H1 (cell line): ENCODE measurements at regions not wholly inside any gene's neighbourhood (a gene's known extent, or its start where the extent isn't known, plus 50 kb on each side); places are given as distances from the start of the nearest gene placed in this dataset.

Source experiments
- CTCF ChIA-PET: fragments of 300-600 bp; sonication (Branson Sonifier 250); formaldehyde crosslinking; loops from one replicate; lab custom pipeline; 2021; ENCODE audit not compliant: partially characterized antibody; lab: Charles Lee
- POLR2A ChIA-PET: fragments of 300-600 bp; sonication (Branson Sonifier 250); formaldehyde crosslinking; loops from one replicate; lab custom pipeline; 2021; ENCODE audit warnings: inconsistent platforms; ENCODE audit not compliant: partially characterized antibody; lab: Charles Lee
- DNase-seq, 2 experiments: peaks; one replicate each; pipeline versions ENCODE4 v3.0.0 to v3.0.0-alpha.2; 2010 to 2022; ENCODE audit warnings: low spot score in 2 of 2, low read depth in 1 of 2, mixed read lengths in 1 of 2
- FAIRE-seq: peaks from 2 replicates; lab custom pipeline; 2011; peaks lifted over from hg19 to GRCh38; lab: Jason Lieb, UNC
- H2AFZ ChIP-seq: 2 replicates; pipeline ENCODE4 v1.8.1; 2012; ENCODE audit warnings: low read length, inconsistent platforms
- H2AK5ac ChIP-seq: 2 replicates; pipeline ENCODE4 v1.6.1; 2013; ENCODE audit warnings: low read depth, low read length
- H2BK120ac ChIP-seq: replicated peaks from 2 replicates; pipeline ENCODE3; 2013; ENCODE audit warnings: low read depth, low read length, inconsistent platforms
- H2BK12ac ChIP-seq: 2 replicates; pipeline ENCODE4 v1.6.1; 2013; ENCODE audit warnings: low read depth, low read length
- H2BK15ac ChIP-seq: 2 replicates; pipeline ENCODE4 v1.6.1; 2013; ENCODE audit warnings: low read length
- H2BK20ac ChIP-seq: 2 replicates; pipeline ENCODE4 v1.6.1; 2013; ENCODE audit warnings: low read length
- H2BK5ac ChIP-seq: 2 replicates; pipeline ENCODE4 v1.6.1; 2013; ENCODE audit warnings: low read depth, low read length
- H3K14ac ChIP-seq: 2 replicates; pipeline ENCODE4 v1.6.1; 2013; ENCODE audit warnings: inconsistent platforms; ENCODE audit not compliant: insufficient read length
- H3K18ac ChIP-seq: 2 replicates; pipeline ENCODE4 v1.6.1; 2013; ENCODE audit warnings: low read length; ENCODE audit errors: extremely low read depth
- H3K23ac ChIP-seq: 2 replicates; pipeline ENCODE4 v1.6.1; 2013; ENCODE audit warnings: inconsistent platforms; ENCODE audit not compliant: insufficient read length
- H3K23me2 ChIP-seq: 2 replicates; pipeline ENCODE4 v1.6.1; 2013; ENCODE audit warnings: low read depth, low read length
- H3K27ac ChIP-seq: 2 replicates; pipeline ENCODE4 v1.6.1; 2011; ENCODE audit warnings: low read depth, low read length, inconsistent platforms
- H3K27me3 ChIP-seq, 4 experiments: replicated peaks in 1 of 4; 1 replicate in 1 of 4; 2 replicates in 3 of 4; pipeline versions ENCODE4 v1.6.1 to v1.8.1; 2011 to 2013; ENCODE audit warnings: low read length in 3 of 4, mild to moderate bottlenecking in 3 of 4, inconsistent platforms in 2 of 4, mixed read lengths in 2 of 4, moderate library complexity in 1 of 4; ENCODE audit not compliant: control insufficient read depth in 3 of 4, insufficient read depth in 3 of 4; ENCODE audit errors: extremely low read depth in 1 of 4
- H3K36me3 ChIP-seq, 4 experiments: 2 replicates each; pipeline versions ENCODE4 v1.6.1 to v1.8.1; 2011 to 2013; ENCODE audit warnings: mild to moderate bottlenecking in 4 of 4, low read length in 3 of 4, moderate library complexity in 2 of 4, control low read depth in 1 of 4, inconsistent platforms in 1 of 4; ENCODE audit not compliant: insufficient read depth in 4 of 4, control insufficient read depth in 2 of 4
- H3K4ac ChIP-seq: replicated peaks from 2 replicates; pipeline ENCODE3; 2013; ENCODE audit warnings: low read length, low read depth, mixed read lengths, inconsistent platforms; ENCODE audit not compliant: insufficient read length
- H3K4me1 ChIP-seq, 4 experiments: replicated peaks in 1 of 4; 1 replicate in 1 of 4; 2 replicates in 3 of 4; pipeline versions ENCODE4 v1.6.1 to v1.8.1; 2011 to 2013; ENCODE audit warnings: low read length in 3 of 4, inconsistent platforms in 2 of 4, mixed read lengths in 1 of 4; ENCODE audit not compliant: insufficient read depth in 4 of 4, control insufficient read depth in 3 of 4
- H3K4me2 ChIP-seq, 2 experiments: 2 replicates each; pipeline versions ENCODE4 v1.6.1 to v1.8.1; 2011 to 2013; ENCODE audit warnings: low read depth in 2 of 2, low read length in 2 of 2, control low read depth in 1 of 2, inconsistent platforms in 1 of 2, mild to moderate bottlenecking in 1 of 2; ENCODE audit not compliant: insufficient read depth in 1 of 2
- H3K4me3 ChIP-seq, 4 experiments: fragments of 200-600, 300-600 bp in 1 of 4; sonication (generic), shearing (Covaris generic), sonication (Bioruptor Twin) in 1 of 4; 2 replicates each; pipeline versions ENCODE4 v1.5.1 to v1.8.1; 2011 to 2016; ENCODE audit warnings: low read length in 4 of 4, low read depth in 3 of 4, control low read depth in 2 of 4, inconsistent platforms in 2 of 4, mild to moderate bottlenecking in 2 of 4, mixed read lengths in 1 of 4, moderate library complexity in 1 of 4; ENCODE audit not compliant: insufficient read depth in 2 of 4; ENCODE audit errors: extremely low read depth in 1 of 4
- H3K56ac ChIP-seq: replicated peaks from 2 replicates; pipeline ENCODE3; 2013; ENCODE audit warnings: low read depth, mild to moderate bottlenecking, mixed read lengths, low read length, inconsistent platforms; ENCODE audit not compliant: insufficient read length
- H3K79me1 ChIP-seq: 2 replicates; pipeline ENCODE4 v1.6.1; 2013; ENCODE audit warnings: low read depth, low read length, control low read depth
- H3K79me2 ChIP-seq, 2 experiments: 2 replicates each; pipeline versions ENCODE4 v1.6.1 to v1.8.1; 2012 to 2013; ENCODE audit warnings: low read length in 2 of 2, mild to moderate bottlenecking in 2 of 2, inconsistent platforms in 1 of 2; ENCODE audit not compliant: insufficient read depth in 2 of 2, control insufficient read depth in 1 of 2
- H3K9ac ChIP-seq, 4 experiments: replicated peaks in 1 of 4; 1 replicate in 1 of 4; 2 replicates in 3 of 4; pipeline versions ENCODE4 v1.6.1 to v1.8.1; 2011 to 2013; ENCODE audit warnings: low read depth in 3 of 4, low read length in 3 of 4, control low read depth in 2 of 4, mild to moderate bottlenecking in 2 of 4, moderate library complexity in 2 of 4, inconsistent platforms in 1 of 4; ENCODE audit errors: extremely low read depth in 1 of 4
- H3K9me3 ChIP-seq, 2 experiments: 2 replicates each; pipeline versions ENCODE4 v1.6.1 to v1.8.1; 2012 to 2013; ENCODE audit warnings: mild to moderate bottlenecking in 2 of 2, moderate library complexity in 2 of 2, control low read depth in 1 of 2, inconsistent platforms in 1 of 2, low read depth in 1 of 2, low read length in 1 of 2, mixed read lengths in 1 of 2; ENCODE audit not compliant: insufficient read depth in 2 of 2
- H4K20me1 ChIP-seq, 2 experiments: replicated peaks in 1 of 2; 2 replicates each; pipeline versions ENCODE3 to v1.8.1; 2011 to 2013; ENCODE audit warnings: inconsistent platforms in 2 of 2, low read length in 2 of 2, mild to moderate bottlenecking in 1 of 2; ENCODE audit not compliant: insufficient read depth in 2 of 2, control insufficient read depth in 1 of 2
- H4K5ac ChIP-seq: 2 replicates; pipeline ENCODE4 v1.6.1; 2013; ENCODE audit warnings: low read length, low read depth, mixed read lengths, inconsistent platforms; ENCODE audit not compliant: insufficient read length
- H4K8ac ChIP-seq: 2 replicates; pipeline ENCODE4 v1.8.0; 2013; ENCODE audit warnings: mild to moderate bottlenecking, moderate library complexity, low read length, inconsistent platforms; ENCODE audit not compliant: insufficient read depth; ENCODE audit errors: extremely low read depth
- H4K91ac ChIP-seq: replicated peaks from 2 replicates; pipeline ENCODE3; 2013; ENCODE audit warnings: low read length, mixed read lengths, inconsistent platforms; ENCODE audit not compliant: insufficient read length
- ASH2L ChIP-seq: fragments of 200-600, 300-600 bp; sonication (generic); IDR thresholded peaks from one replicate; pipeline ENCODE4 v1.7.1; 2017; ENCODE audit warnings: low read length
- CBX5 ChIP-seq: fragments of 300-800, 300-1000 bp; sonication (generic); IDR thresholded peaks from 2 replicates; pipeline ENCODE4 v1.7.1; 2016; ENCODE audit warnings: antibody characterized with exemption, low read length, low read depth
- CHD1 ChIP-seq: IDR thresholded peaks from 2 replicates; pipeline ENCODE4 v1.6.1; 2012; ENCODE audit warnings: low read depth, low read length, improper control_type of control experiment
- CTBP2 ChIP-seq: IDR thresholded peaks from 2 replicates; pipeline ENCODE4 v1.7.0; 2011; ENCODE audit warnings: borderline replicate concordance, mild to moderate bottlenecking, moderate library complexity, mixed read lengths, low read length; ENCODE audit not compliant: insufficient read depth, insufficient read length
- KDM5A ChIP-seq: fragments of 200-600 bp; IDR thresholded peaks from 2 replicates; pipeline ENCODE4 v1.7.1; 2012; ENCODE audit warnings: mild to moderate bottlenecking, low read length, inconsistent platforms, mixed read lengths
- MAFK ChIP-seq: IDR thresholded peaks from 2 replicates; pipeline ENCODE4 v1.6.1; 2012; ENCODE audit warnings: low read depth, mild to moderate bottlenecking, improper control_type of control experiment, low read length
- POLR2A ChIP-seq, 2 experiments: IDR thresholded peaks; 1 replicate in 1 of 2; 2 replicates in 1 of 2; pipeline ENCODE4 v1.6.1; 2011; ENCODE audit warnings: low read depth in 2 of 2, low read length in 2 of 2, mild to moderate bottlenecking in 2 of 2; ENCODE audit errors: control extremely low read depth in 1 of 2
- RBBP5 ChIP-seq: IDR thresholded peaks from 2 replicates; pipeline ENCODE4 v1.7.1; 2012; ENCODE audit warnings: low read depth, mild to moderate bottlenecking, inconsistent platforms, low read length, moderate library complexity, borderline replicate concordance
- RXRA ChIP-seq: IDR thresholded peaks from 2 replicates; pipeline ENCODE4 v1.6.1; 2011; ENCODE audit warnings: low read depth, mild to moderate bottlenecking, low read length, moderate library complexity; ENCODE audit not compliant: insufficient read depth
- SIRT6 ChIP-seq: IDR thresholded peaks from one replicate; pipeline ENCODE4 v1.7.1; 2012; ENCODE audit warnings: low read length, inconsistent platforms
- TAF1 ChIP-seq: IDR thresholded peaks from 2 replicates; pipeline ENCODE4 v1.6.1; 2011; ENCODE audit warnings: mild to moderate bottlenecking, low read depth, low read length

DNA sequence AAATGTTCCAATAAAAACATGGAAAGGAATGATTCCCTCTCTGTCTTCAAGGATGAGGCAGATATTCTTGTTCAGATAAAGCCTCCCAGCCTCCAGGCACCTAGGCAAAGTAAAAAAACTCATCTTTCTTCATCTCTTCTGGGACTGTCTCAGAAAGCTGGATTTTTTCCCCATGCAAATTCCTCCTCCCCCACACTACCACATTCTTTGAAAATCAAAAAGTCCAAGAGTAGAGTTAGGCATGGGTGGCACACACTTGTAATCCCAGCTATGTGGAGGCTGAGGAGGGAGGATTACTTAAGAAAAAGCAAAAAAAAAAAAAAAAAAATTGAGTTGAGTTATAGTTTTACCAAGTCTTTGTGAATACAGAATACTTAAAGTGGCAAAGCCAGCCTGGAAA lies 82.8 kb downstream of the GLUL start:
- Histone ChIP-seq H4K20me1 (no peaks in the 10 kb centered on the region), H2AFZ (no peak overlapping the region), H3K36me3 (no peaks in the 10 kb centered on the region), H4K91ac (no peak overlapping the region), H2BK20ac (no peak overlapping the region), H3K79me1 (no peaks in the 10 kb centered on the region), H3K4ac (no peak overlapping the region), H2BK5ac (no peak overlapping the region), H3K23me2 (no peaks in the 10 kb centered on the region), H3K23ac (no peak overlapping the region), H3K4me3 (no peak overlapping the region), H3K56ac (no peak overlapping the region), H3K27ac (no peak overlapping the region), H3K9me3 (0 out of 4 replicates have a peak, but pooled peaks cover 0 to 2% of the 10 kb centered on the region in 2 experiments), H3K14ac (no peak overlapping the region), H2BK15ac (no peak overlapping the region), H4K5ac (no peak overlapping the region), H3K18ac (no peak overlapping the region), H2BK120ac (no peak overlapping the region), H2AK5ac (no peak overlapping the region), H3K4me2 (no peak overlapping the region), H2BK12ac (no peak overlapping the region), H4K8ac (no peak overlapping the region), H3K4me1 (peaks cover 0 to 2% (median 0%) of the 10 kb centered on the region in 4 experiments; a peak in 2 of 7 replicates), H3K9ac (no peak overlapping the region), H3K79me2 (no peaks in the 10 kb centered on the region), H3K27me3 (no peaks in the 10 kb centered on the region)
- DNase-seq (no peak), FAIRE-seq (no peak)
- CTCF ChIA-PET, result interaction anchor here (0.6 to 1.2 kb wide), 2 partner anchors 179 to 1952 kb away, joined by 3 to 4 read pairs; no protein-coding TSS in a partner anchor
- POLR2A ChIA-PET, result interaction anchor here (0.7 kb wide), 1 partner anchor 1000 kb away, joined by 3 read pairs; no protein-coding TSS in a partner anchor
- no peak for TF ChIP-seq RBBP5
- no peak for TF ChIP-seq KDM5A
- TF ChIP-seq ASH2L, result no peak
- TF ChIP-seq CBX5, result no peak
- no peak for TF ChIP-seq MAFK
- no peak for TF ChIP-seq CHD1
- no peak for TF ChIP-seq CTBP2
- no peak for TF ChIP-seq SIRT6
- TF ChIP-seq POLR2A (IDR thresholded peaks at IDR 0.05; ENCODE audit: control extremely low read depth in 1 of 2, low read depth in 2 of 2, low read length in 2 of 2), result no peak
- TF ChIP-seq TAF1, result no peak
- TF ChIP-seq RXRA, result no peak
